Cardiac muscle cell (in vitro differentiated cells and primary cell): ENCODE measurements at regions not wholly inside any gene's neighbourhood (a gene's known extent, or its start where the extent isn't known, plus 50 kb on each side); places are given as distances from the start of the nearest gene placed in this dataset.

Source experiments
- DNase-seq, 2 donors: peaks; one replicate each; pipeline versions ENCODE4 v3.0.0 to v3.0.0-alpha.2; 2010 to 2017; ENCODE audit warnings: low read depth in 1 of 2, low spot score in 1 of 2
- H3K27ac ChIP-seq: fragments of 200-600 bp; sonication (generic); 2 replicates; pipeline ENCODE4 v1.5.1; 2016
- H3K27me3 ChIP-seq: fragments of 200-600 bp; sonication (generic); 2 replicates; pipeline ENCODE4 v1.6.0; 2016; ENCODE audit warnings: control low read depth
- H3K36me3 ChIP-seq: fragments of 200-600 bp; sonication (generic); 2 replicates; pipeline ENCODE4 v1.5.1; 2016; ENCODE audit warnings: control low read depth
- H3K4me1 ChIP-seq: fragments of 200-600 bp; sonication (generic); 2 replicates; pipeline ENCODE4 v1.8.1; 2017; ENCODE audit warnings: low read depth, mild to moderate bottlenecking, mixed run types
- H3K4me3 ChIP-seq: fragments of 200-600 bp; sonication (generic); 2 replicates; pipeline ENCODE4 v1.5.1; 2016; ENCODE audit warnings: mild to moderate bottlenecking
- H3K9me3 ChIP-seq: fragments of 200-600 bp; sonication (generic); 2 replicates; pipeline ENCODE4 v1.5.1; 2017; ENCODE audit warnings: low read depth, mild to moderate bottlenecking, control low read depth
- TF ChIP-seq, protein P1 (sequence below): IDR thresholded peaks from 2 replicates; pipeline ENCODE4 v1.5.1; 2012; ENCODE audit warnings: low read depth, mild to moderate bottlenecking, low read length

DNA sequence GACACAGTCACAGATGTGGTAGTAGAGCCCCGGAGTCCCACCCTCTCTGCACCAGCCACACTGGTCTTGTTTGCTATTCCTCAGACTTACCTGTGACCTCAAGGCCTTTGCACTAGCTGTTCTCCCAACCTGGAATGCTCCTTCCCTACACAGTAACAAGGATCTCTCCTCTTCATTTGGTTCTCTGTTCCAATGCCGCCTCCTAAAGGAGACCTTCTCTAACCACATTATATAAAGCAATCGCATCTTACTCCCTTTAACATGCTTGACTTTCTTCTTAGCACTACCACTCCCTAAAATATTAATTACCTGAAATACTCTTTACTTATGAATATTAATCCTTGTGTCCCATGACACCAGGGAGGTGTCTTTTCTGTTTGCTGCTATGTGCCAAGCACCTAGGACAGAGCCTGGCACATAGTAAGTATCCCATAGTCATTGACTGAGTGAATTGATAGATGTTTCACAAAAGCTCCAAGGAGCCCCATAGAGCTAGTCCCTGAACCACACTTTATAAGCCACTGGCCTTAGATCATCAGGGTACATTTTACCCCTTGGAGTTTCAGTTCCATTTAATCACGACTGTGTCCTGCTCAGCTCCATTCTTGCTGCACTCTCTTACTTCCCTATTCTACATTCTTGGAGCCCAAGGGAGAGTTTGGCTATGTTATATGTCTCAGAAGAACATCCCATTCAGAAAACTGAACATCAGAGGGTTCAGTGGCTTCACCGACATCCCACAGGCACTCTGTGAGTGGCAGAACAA lies 312.7 kb downstream of the RAB28 start:
- H3K4me3 ChIP-seq = no peak overlapping the region
- no peak for DNase-seq
- TF ChIP-seq, protein P1, sequence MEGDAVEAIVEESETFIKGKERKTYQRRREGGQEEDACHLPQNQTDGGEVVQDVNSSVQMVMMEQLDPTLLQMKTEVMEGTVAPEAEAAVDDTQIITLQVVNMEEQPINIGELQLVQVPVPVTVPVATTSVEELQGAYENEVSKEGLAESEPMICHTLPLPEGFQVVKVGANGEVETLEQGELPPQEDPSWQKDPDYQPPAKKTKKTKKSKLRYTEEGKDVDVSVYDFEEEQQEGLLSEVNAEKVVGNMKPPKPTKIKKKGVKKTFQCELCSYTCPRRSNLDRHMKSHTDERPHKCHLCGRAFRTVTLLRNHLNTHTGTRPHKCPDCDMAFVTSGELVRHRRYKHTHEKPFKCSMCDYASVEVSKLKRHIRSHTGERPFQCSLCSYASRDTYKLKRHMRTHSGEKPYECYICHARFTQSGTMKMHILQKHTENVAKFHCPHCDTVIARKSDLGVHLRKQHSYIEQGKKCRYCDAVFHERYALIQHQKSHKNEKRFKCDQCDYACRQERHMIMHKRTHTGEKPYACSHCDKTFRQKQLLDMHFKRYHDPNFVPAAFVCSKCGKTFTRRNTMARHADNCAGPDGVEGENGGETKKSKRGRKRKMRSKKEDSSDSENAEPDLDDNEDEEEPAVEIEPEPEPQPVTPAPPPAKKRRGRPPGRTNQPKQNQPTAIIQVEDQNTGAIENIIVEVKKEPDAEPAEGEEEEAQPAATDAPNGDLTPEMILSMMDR = no peak
- no peaks in the 10 kb centered on the region for H3K9me3 ChIP-seq
- no peaks in the 10 kb centered on the region for H3K27me3 ChIP-seq
- H3K27ac ChIP-seq = no peak overlapping the region
- H3K36me3 ChIP-seq = no peaks in the 10 kb centered on the region
- H3K4me1 ChIP-seq = peaks cover 4% of the 10 kb centered on the region

GRCh38 chr4:13169731-13170525 lies 314.2 kb downstream of the RAB28 start:
- TF ChIP-seq, protein P1 = no peak
- no peaks in the 10 kb centered on the region for H3K27me3 ChIP-seq
- no peaks in the 10 kb centered on the region for H3K9me3 ChIP-seq
- H3K36me3 ChIP-seq = no peaks in the 10 kb centered on the region
- no peaks in the 10 kb centered on the region for H3K4me1 ChIP-seq
- H3K4me3 ChIP-seq = no peak overlapping the region
- no peak overlapping the region for H3K27ac ChIP-seq
- no peak for DNase-seq

- Histone ChIP-seq H3K27me3 (no peaks in the 10 kb centered on the region), H3K4me1 (no peaks in the 10 kb centered on the region), H3K4me3 (no peak overlapping the region), H3K9me3 (no peaks in the 10 kb centered on the region), H3K27ac (no peak overlapping the region), H3K36me3 (no peaks in the 10 kb centered on the region)
- TF ChIP-seq, protein P1 = no peak
- DNase-seq = no peak
Observed at GRCh38 chr4:13168326-13168725, 315.8 kb downstream of the RAB28 start.

GRCh38 chr4:13166214-13166613 lies 317.9 kb downstream of the RAB28 start:
- no peak for DNase-seq

GRCh38 chr4:13164783-13165331 lies 319.3 kb downstream of the RAB28 start:
- Histone ChIP-seq H3K9me3 (no peaks in the 10 kb centered on the region), H3K27ac (no peak overlapping the region), H3K4me3 (no peak overlapping the region), H3K4me1 (no peaks in the 10 kb centered on the region), H3K27me3 (no peaks in the 10 kb centered on the region), H3K36me3 (no peaks in the 10 kb centered on the region)
- no peak for DNase-seq
- TF ChIP-seq, protein P1 = no peak

More at GRCh38 chr4:13166214-13166613, 317.9 kb downstream of the RAB28 start:
- TF ChIP-seq, protein P1 = no peak
- Histone ChIP-seq H3K36me3 (no peaks in the 10 kb centered on the region), H3K27ac (no peak overlapping the region), H3K9me3 (no peaks in the 10 kb centered on the region), H3K4me1 (no peaks in the 10 kb centered on the region), H3K4me3 (no peak overlapping the region), H3K27me3 (no peaks in the 10 kb centered on the region)
